Tibial artery (tissue), 4 donors: ENCODE measurements at regions not wholly inside any gene's neighbourhood (a gene's known extent, or its start where the extent isn't known, plus 50 kb on each side); places are given as distances from the start of the nearest gene placed in this dataset.

Source experiments
- DNase-seq, 2 donors: peaks; one replicate each; pipeline ENCODE4 v3.0.0-alpha.2; 2019
- H3K27ac ChIP-seq, 2 donors: fragments of 200-600 bp; sonication (generic) in 1 of 2; 1 replicate in 1 of 2; 2 replicates in 1 of 2; pipeline ENCODE4 v1.5.1; 2018 to 2019; ENCODE audit warnings: mild to moderate bottlenecking in 1 of 2
- H3K27me3 ChIP-seq, 2 donors: fragments of 200-600 bp; sonication (generic) in 1 of 2; one replicate each; pipeline versions ENCODE4 v1.5.1 to v1.6.0; 2016 to 2019
- H3K36me3 ChIP-seq, 3 donors: fragments of 200-600 bp; sonication (generic) in 2 of 3; one replicate each; pipeline ENCODE4 v1.5.1; 2016 to 2019; ENCODE audit warnings: mild to moderate bottlenecking in 2 of 3
- H3K4me1 ChIP-seq, 4 donors: fragments of 200-600 bp; sonication (generic) in 2 of 4; 1 replicate in 3 of 4; 2 replicates in 1 of 4; pipeline ENCODE4 v1.5.1; 2016 to 2019
- H3K4me3 ChIP-seq, 2 donors: fragments of 200-600 bp; sonication (generic) in 1 of 2; 1 replicate in 1 of 2; 2 replicates in 1 of 2; pipeline ENCODE4 v1.5.1; 2018 to 2019; ENCODE audit warnings: mild to moderate bottlenecking in 2 of 2
- H3K9me3 ChIP-seq, 3 donors: fragments of 200-600 bp; sonication (generic) in 1 of 3; one replicate each; pipeline ENCODE4 v1.5.1; 2016 to 2019
- intact Hi-C: fragments of 100-400 bp; cut with DNase I; formaldehyde crosslinking; loops from one replicate; pipeline ENCODE4 v1.15.0; 2023; ENCODE audit warnings: low total_unique reads
- TF ChIP-seq, protein P1 (sequence below), 2 experiments: fragments of 200-600 bp in 1 of 2; fragments of 450-650 bp in 1 of 2; IDR thresholded peaks; one replicate each; pipeline ENCODE4 v1.5.1; 2017 to 2019; ENCODE audit warnings: antibody characterized with exemption in 2 of 2, mild to moderate bottlenecking in 1 of 2, moderate library complexity in 1 of 2

- intact Hi-C loops: no loop called here
- Histone ChIP-seq H3K9me3 (no peaks in the 10 kb centered on the region), H3K36me3 (no peaks in the 10 kb centered on the region), H3K4me1 (peaks cover 0 to 13% (median 0%) of the 10 kb centered on the region in 4 donors), H3K4me3 (no peak overlapping the region), H3K27me3 (no peaks in the 10 kb centered on the region), H3K27ac (no peak overlapping the region)
- DNase-seq: no peak
- TF ChIP-seq, protein P1, sequence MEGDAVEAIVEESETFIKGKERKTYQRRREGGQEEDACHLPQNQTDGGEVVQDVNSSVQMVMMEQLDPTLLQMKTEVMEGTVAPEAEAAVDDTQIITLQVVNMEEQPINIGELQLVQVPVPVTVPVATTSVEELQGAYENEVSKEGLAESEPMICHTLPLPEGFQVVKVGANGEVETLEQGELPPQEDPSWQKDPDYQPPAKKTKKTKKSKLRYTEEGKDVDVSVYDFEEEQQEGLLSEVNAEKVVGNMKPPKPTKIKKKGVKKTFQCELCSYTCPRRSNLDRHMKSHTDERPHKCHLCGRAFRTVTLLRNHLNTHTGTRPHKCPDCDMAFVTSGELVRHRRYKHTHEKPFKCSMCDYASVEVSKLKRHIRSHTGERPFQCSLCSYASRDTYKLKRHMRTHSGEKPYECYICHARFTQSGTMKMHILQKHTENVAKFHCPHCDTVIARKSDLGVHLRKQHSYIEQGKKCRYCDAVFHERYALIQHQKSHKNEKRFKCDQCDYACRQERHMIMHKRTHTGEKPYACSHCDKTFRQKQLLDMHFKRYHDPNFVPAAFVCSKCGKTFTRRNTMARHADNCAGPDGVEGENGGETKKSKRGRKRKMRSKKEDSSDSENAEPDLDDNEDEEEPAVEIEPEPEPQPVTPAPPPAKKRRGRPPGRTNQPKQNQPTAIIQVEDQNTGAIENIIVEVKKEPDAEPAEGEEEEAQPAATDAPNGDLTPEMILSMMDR (IDR thresholded peaks at IDR 0.05): no peak
These were observed 50.3 kb upstream of the MACC1 start for GRCh38 chr7:20267482-20267881.

GRCh38 chr7:20268824-20269223, 51.6 kb upstream of the MACC1 start:
- Histone ChIP-seq H3K36me3 (no peaks in the 10 kb centered on the region), H3K4me3 (no peak overlapping the region), H3K27me3 (no peaks in the 10 kb centered on the region), H3K4me1 (peaks cover 0 to 13% (median 0%) of the 10 kb centered on the region in 4 donors), H3K27ac (no peak overlapping the region), H3K9me3 (no peaks in the 10 kb centered on the region)
- TF ChIP-seq, protein P1 (IDR thresholded peaks at IDR 0.05): no peak
- intact Hi-C loops: no loop called here
- DNase-seq: no peak

- intact Hi-C loops: no loop called here
- no peaks in the 10 kb centered on the region for H3K36me3 ChIP-seq
- TF ChIP-seq, protein P1 (IDR thresholded peaks at IDR 0.05): no peak
- peak overlapping the region in 1 of 2 donors; percentile 36 for H3K27ac ChIP-seq
- H3K27me3 ChIP-seq: no peaks in the 10 kb centered on the region
- DNase-seq: no peak
- H3K4me1 ChIP-seq: peaks cover 0 to 13% (median 0%) of the 10 kb centered on the region in 4 donors
- H3K4me3 ChIP-seq: no peak overlapping the region
- H3K9me3 ChIP-seq: no peaks in the 10 kb centered on the region
These were observed 52.5 kb upstream of the MACC1 start for GRCh38 chr7:20269726-20270125.

- H3K27me3 ChIP-seq: no peaks in the 10 kb centered on the region
- DNase-seq: no peak
- peak overlapping the region in 1 of 2 donors; percentile 36 for H3K27ac ChIP-seq
- H3K36me3 ChIP-seq: no peaks in the 10 kb centered on the region
- intact Hi-C loops: no loop called here
- peaks cover 0 to 13% (median 0%) of the 10 kb centered on the region in 4 donors for H3K4me1 ChIP-seq
- H3K4me3 ChIP-seq: no peak overlapping the region
- TF ChIP-seq, protein P1 (IDR thresholded peaks at IDR 0.05): no peak
- no peaks in the 10 kb centered on the region for H3K9me3 ChIP-seq
These were observed 53.2 kb upstream of the MACC1 start for GRCh38 chr7:20270371-20270770.

- no peaks in the 10 kb centered on the region for H3K9me3 ChIP-seq
- H3K4me1 ChIP-seq: peaks cover 0 to 13% (median 0%) of the 10 kb centered on the region in 4 donors
- no peak overlapping the region for H3K4me3 ChIP-seq
- no peaks in the 10 kb centered on the region for H3K36me3 ChIP-seq
- DNase-seq: no peak
- intact Hi-C loops: no loop called here
- H3K27ac ChIP-seq: peak overlapping the region in 1 of 2 donors; percentile 36
- TF ChIP-seq, protein P1 (IDR thresholded peaks at IDR 0.05): no peak
- H3K27me3 ChIP-seq: no peaks in the 10 kb centered on the region
These were observed 53.7 kb upstream of the MACC1 start for GRCh38 chr7:20270867-20271266.

DNA sequence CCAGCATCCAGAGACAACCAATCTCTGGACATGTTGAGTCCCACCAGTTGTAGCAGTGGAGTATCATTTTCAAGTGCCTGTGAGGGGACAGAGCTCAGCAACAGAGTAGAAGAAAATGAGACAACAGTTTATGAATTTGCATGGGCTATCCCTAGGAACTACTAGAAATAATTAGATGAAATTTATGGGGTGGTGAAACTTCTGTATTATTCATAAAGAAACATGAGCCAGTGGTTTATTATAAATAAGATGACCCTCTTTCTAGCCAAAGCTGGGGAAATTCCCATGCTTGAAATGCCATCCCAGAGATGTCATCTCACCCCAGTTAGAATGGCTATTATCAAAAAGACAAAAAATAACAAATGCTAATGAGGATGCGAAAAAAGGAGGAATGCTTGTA, 55.1 kb upstream of the ITGB8 start:
- Histone ChIP-seq H3K36me3 (no peaks in the 10 kb centered on the region), H3K9me3 (no peaks in the 10 kb centered on the region), H3K4me1 (peaks cover 0 to 2% (median 0%) of the 10 kb centered on the region in 4 donors), H3K27ac (no peak overlapping the region), H3K4me3 (no peak overlapping the region), H3K27me3 (no peaks in the 10 kb centered on the region)
- no peak for DNase-seq
- TF ChIP-seq, protein P1 (IDR thresholded peaks at IDR 0.05): no peak
- intact Hi-C loops: no loop called here
